ENCODE measurements at regions not wholly inside any gene's neighbourhood (a gene's known extent, or its start where the extent isn't known, plus 50 kb on each side); places are given as distances from the start of the nearest gene placed in this dataset.

GRCh38 chr5:20528471-20528870, 540.5 kb upstream of the CDH18 start:
- Histone ChIP-seq H3K4me3 (replicated peaks in 1 of 3; ENCODE audit: insufficient read depth in 1 of 3, low read depth in 1 of 3, low read length in 3 of 3) (no peak overlapping the region), H3K27me3 (ENCODE audit: control insufficient read depth in 2 of 2, insufficient read depth in 2 of 2, low read length in 2 of 2) (no peaks in the 10 kb centered on the region), H3K9me3 (replicated peaks; ENCODE audit: control insufficient read depth, insufficient read depth, low read length) (peaks cover 3% of the 10 kb centered on the region), H3K27ac (ENCODE audit: insufficient read depth, low read depth, low read length) (no peak overlapping the region), H3K4me2 (ENCODE audit: insufficient read depth, low read length) (no peak overlapping the region), H3K36me3 (ENCODE audit: control insufficient read depth in 2 of 2, extremely low read depth in 1 of 2, insufficient read depth in 2 of 2, low read length in 2 of 2) (no peaks in the 10 kb centered on the region), H2AFZ (ENCODE audit: low read depth, low read length) (no peak overlapping the region), H3K9ac (replicated peaks; ENCODE audit: extremely low read depth, insufficient read depth, low read length) (no peak overlapping the region), H4K20me1 (replicated peaks; ENCODE audit: control insufficient read depth, extremely low read depth, insufficient read depth, low read length) (no peaks in the 10 kb centered on the region), H3K4me1 (ENCODE audit: control insufficient read depth, extremely low read depth, insufficient read depth, low read length) (no peaks in the 10 kb centered on the region), H3K9me1 (replicated peaks; ENCODE audit: control insufficient read depth, extremely low read depth, insufficient read depth, low read length) (no peaks in the 10 kb centered on the region), H3K79me2 (ENCODE audit: control insufficient read depth, insufficient read depth, low read length) (no peaks in the 10 kb centered on the region)
- no peak for DNase-seq (ENCODE audit: low read depth, low spot score)
- TF ChIP-seq FOS (IDR thresholded peaks at IDR 0.05; ENCODE audit: borderline replicate concordance, insufficient read depth, low read length) (no peak), POLR2AphosphoS5 (IDR thresholded peaks at IDR 0.05; ENCODE audit: insufficient read depth, low read depth, low read length) (no peak), JUN (IDR thresholded peaks at IDR 0.05; ENCODE audit: borderline replicate concordance, insufficient read depth, insufficient read length, low read depth) (no peak), EZH2 (IDR thresholded peaks at IDR 0.05; ENCODE audit: borderline replicate concordance, low read depth, low read length, severe bottlenecking) (no peak), POLR2A (IDR thresholded peaks at IDR 0.05; ENCODE audit: low read depth, low read length) (no peak), MYC (IDR thresholded peaks at IDR 0.05; ENCODE audit: low read depth, low read length) (no peak), GATA2 (IDR thresholded peaks at IDR 0.05; ENCODE audit: insufficient read depth, insufficient read length, low read depth, low read length) (no peak)
- TF ChIP-seq, protein P1, sequence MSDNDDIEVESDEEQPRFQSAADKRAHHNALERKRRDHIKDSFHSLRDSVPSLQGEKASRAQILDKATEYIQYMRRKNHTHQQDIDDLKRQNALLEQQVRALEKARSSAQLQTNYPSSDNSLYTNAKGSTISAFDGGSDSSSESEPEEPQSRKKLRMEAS (IDR thresholded peaks at IDR 0.05; ENCODE audit: insufficient read depth, insufficient read length): no peak
- TF ChIP-seq, protein P2, sequence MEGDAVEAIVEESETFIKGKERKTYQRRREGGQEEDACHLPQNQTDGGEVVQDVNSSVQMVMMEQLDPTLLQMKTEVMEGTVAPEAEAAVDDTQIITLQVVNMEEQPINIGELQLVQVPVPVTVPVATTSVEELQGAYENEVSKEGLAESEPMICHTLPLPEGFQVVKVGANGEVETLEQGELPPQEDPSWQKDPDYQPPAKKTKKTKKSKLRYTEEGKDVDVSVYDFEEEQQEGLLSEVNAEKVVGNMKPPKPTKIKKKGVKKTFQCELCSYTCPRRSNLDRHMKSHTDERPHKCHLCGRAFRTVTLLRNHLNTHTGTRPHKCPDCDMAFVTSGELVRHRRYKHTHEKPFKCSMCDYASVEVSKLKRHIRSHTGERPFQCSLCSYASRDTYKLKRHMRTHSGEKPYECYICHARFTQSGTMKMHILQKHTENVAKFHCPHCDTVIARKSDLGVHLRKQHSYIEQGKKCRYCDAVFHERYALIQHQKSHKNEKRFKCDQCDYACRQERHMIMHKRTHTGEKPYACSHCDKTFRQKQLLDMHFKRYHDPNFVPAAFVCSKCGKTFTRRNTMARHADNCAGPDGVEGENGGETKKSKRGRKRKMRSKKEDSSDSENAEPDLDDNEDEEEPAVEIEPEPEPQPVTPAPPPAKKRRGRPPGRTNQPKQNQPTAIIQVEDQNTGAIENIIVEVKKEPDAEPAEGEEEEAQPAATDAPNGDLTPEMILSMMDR (IDR thresholded peaks at IDR 0.05; ENCODE audit: extremely low read depth in 1 of 2, insufficient read depth in 1 of 2, low read depth in 1 of 2, low read length in 2 of 2): no peak
- BruUV-seq (replicated peaks): no TSS peak
- POLR2A ChIA-PET: no interaction called here
- dilution Hi-C loops (cut with MboI; ENCODE audit: extremely low pct_ligation_motif_present, low sequenced_read_pairs) (no loop called here), intact Hi-C loops (cut with micrococcal nuclease) (no loop called here)
- FAIRE-seq: no peak
- CTCF ChIA-PET: no interaction called here

Measured in endothelial cell of umbilical vein (primary cell).